ENCODE measurements at regions not wholly inside any gene's neighbourhood (a gene's known extent, or its start where the extent isn't known, plus 50 kb on each side); places are given as distances from the start of the nearest gene placed in this dataset.

DNA sequence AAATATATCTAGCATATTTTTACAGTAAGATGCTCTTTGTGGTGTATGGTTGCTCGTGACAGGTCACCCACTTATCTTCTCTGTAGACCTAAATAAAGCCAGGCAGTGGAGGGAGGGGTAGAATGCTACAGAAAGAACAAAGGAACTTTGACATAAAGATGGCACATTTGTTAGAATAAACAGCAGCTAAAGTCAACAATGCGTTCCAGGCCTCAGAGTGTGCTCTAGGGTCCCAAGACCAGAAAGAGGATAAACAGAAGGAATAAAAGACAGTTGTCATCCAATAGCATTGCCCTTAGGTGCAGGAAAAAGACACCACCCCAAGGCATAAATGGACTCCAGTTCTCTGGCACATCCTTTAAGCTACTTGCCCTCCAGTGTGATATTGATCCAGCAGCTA is 523.0 kb upstream of the CDH11 start:
- CTCF ChIA-PET: interaction anchor here (0.7 kb wide), 1 partner anchor 128 kb away, joined by 3 read pairs; no protein-coding TSS in a partner anchor
- H3K9ac ChIP-seq (ENCODE audit: low read length): no peak overlapping the region
- TF ChIP-seq, protein P1, sequence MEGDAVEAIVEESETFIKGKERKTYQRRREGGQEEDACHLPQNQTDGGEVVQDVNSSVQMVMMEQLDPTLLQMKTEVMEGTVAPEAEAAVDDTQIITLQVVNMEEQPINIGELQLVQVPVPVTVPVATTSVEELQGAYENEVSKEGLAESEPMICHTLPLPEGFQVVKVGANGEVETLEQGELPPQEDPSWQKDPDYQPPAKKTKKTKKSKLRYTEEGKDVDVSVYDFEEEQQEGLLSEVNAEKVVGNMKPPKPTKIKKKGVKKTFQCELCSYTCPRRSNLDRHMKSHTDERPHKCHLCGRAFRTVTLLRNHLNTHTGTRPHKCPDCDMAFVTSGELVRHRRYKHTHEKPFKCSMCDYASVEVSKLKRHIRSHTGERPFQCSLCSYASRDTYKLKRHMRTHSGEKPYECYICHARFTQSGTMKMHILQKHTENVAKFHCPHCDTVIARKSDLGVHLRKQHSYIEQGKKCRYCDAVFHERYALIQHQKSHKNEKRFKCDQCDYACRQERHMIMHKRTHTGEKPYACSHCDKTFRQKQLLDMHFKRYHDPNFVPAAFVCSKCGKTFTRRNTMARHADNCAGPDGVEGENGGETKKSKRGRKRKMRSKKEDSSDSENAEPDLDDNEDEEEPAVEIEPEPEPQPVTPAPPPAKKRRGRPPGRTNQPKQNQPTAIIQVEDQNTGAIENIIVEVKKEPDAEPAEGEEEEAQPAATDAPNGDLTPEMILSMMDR (conservative IDR thresholded peaks at IDR 0.05; ENCODE audit: low read depth, low read length): no peak
- TF ChIP-seq EZH2phosphoT487 (IDR thresholded peaks at IDR 0.05; ENCODE audit: borderline replicate concordance, low read length) (no peak), EZH2 (IDR thresholded peaks at IDR 0.05; ENCODE audit: low read length, unreplicated experiment) (no peak)
- no peak overlapping the region for H3K4me3 ChIP-seq (ENCODE audit: low read length)
- no TSS peak for BruUV-seq (replicated peaks)
- H3K4me1 ChIP-seq (ENCODE audit: insufficient read depth, low read length): no peaks in the 10 kb centered on the region
- H2AFZ ChIP-seq (ENCODE audit: low read length): no peak overlapping the region
- no peaks in the 10 kb centered on the region for H3K9me3 ChIP-seq (ENCODE audit: low read length)
- ATAC-seq: no peak
- no peak overlapping the region for H3K27ac ChIP-seq (ENCODE audit: low read length)
- no peaks in the 10 kb centered on the region for H3K79me2 ChIP-seq (ENCODE audit: low read length)
- no peak overlapping the region for H3K4me2 ChIP-seq (ENCODE audit: low read length)
- no peaks in the 10 kb centered on the region for H3K36me3 ChIP-seq (ENCODE audit: low read depth, low read length)
- H3F3A ChIP-seq (ENCODE audit: low read length, unreplicated experiment): no peaks in the 10 kb centered on the region
- intact Hi-C loops (cut with micrococcal nuclease): no loop called here
- DNase-seq: no peak
- no peaks in the 10 kb centered on the region for H3K27me3 ChIP-seq (ENCODE audit: low read length)
- H4K20me1 ChIP-seq (ENCODE audit: low read length): no peaks in the 10 kb centered on the region
- POLR2A ChIA-PET (ENCODE audit: unreplicated experiment): no interaction called here
- no peaks in the 10 kb centered on the region for H3K9me2 ChIP-seq (replicated peaks; ENCODE audit: low read length)

DNA sequence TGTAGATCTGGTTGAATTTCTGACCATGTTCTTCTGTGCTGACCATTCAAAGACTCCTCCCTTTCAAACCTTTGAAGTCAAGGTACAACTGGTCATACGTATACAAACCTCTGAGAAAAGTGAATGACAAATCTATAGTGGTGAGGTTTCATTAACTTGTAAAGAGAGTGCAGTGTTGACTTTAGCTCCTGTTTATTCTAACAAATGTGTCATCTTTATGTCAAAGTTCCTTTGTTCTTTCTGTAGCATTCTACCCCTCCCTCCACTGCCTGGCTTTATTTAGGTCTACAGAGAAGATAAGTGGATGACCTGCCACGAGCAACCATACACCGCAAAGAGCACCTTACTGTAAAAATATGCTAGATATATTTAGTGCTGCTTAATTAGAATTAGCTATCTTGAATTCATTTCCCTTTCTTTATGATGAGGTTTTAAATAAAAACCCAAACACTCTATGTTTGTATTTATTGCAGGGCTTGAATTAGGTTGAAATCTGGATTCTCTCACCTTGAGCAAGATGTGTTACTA is 520.0 kb upstream of the CDH11 start:
- Histone ChIP-seq H3K9me3 (ENCODE audit: low read length) (no peaks in the 10 kb centered on the region), H3K79me2 (ENCODE audit: low read length) (no peaks in the 10 kb centered on the region), H3K9me2 (replicated peaks; ENCODE audit: low read length) (no peaks in the 10 kb centered on the region), H3K4me2 (ENCODE audit: low read length) (no peak overlapping the region), H4K20me1 (ENCODE audit: low read length) (no peaks in the 10 kb centered on the region), H3K4me3 (ENCODE audit: low read length) (no peak overlapping the region), H3K4me1 (ENCODE audit: insufficient read depth, low read length) (no peaks in the 10 kb centered on the region), H2AFZ (ENCODE audit: low read length) (no peak overlapping the region), H3K27me3 (ENCODE audit: low read length) (no peaks in the 10 kb centered on the region), H3F3A (ENCODE audit: low read length, unreplicated experiment) (no peaks in the 10 kb centered on the region), H3K36me3 (ENCODE audit: low read depth, low read length) (no peaks in the 10 kb centered on the region), H3K9ac (ENCODE audit: low read length) (no peak overlapping the region), H3K27ac (ENCODE audit: low read length) (no peak overlapping the region)
- ChIA-PET CTCF (interaction anchor here (0.8 kb wide), 1 partner anchor 47 kb away, joined by 4 read pairs; no protein-coding TSS in a partner anchor), POLR2A (ENCODE audit: unreplicated experiment) (no interaction called here)
- BruUV-seq (replicated peaks): no TSS peak
- intact Hi-C loops (cut with micrococcal nuclease): no loop called here
- peak; percentile 73 for ATAC-seq
- DNase-seq: no peak
- no peak for TF ChIP-seq EZH2 (IDR thresholded peaks at IDR 0.05; ENCODE audit: low read length, unreplicated experiment)

DNA sequence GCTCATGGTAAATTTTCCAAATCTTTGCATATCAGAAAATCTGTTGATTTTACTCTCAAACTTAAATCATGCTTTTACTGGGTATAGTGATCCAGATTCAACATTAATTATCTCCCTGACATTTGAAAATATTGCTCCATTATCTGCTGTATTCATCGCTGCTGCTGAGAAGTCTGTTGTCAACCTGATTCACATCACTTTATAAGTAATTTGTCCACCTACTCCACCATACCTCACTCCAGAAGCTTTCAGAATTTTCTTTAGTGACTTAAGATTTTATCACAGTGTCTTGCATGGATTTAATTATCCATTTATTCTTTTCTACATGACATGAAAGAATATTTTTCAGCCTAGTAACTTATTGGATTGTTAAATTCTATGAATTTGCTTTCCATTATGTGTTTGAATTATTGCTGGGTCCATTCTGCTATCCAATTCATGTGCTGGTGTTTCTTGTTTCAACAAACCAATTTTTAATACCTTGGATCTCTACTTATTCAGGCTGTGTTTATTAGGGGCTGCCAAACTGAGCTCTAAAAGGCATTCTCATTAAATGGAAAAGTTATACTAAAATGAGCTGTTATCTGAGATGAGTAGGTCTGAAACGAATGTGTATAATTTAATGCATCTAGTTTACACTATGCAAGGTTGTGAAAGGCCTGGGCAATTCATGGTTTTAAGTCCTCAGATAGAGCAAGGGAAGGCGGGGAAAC is 519.3 kb upstream of the CDH11 start:
- CTCF ChIA-PET: no interaction called here

More for the DNA sequence above, 519.3 kb upstream of the CDH11 start:
- H3K4me1 ChIP-seq (ENCODE audit: insufficient read depth, low read length): no peaks in the 10 kb centered on the region
- TF ChIP-seq, protein P1 (conservative IDR thresholded peaks at IDR 0.05; ENCODE audit: low read depth, low read length): no peak
- TF ChIP-seq EZH2 (IDR thresholded peaks at IDR 0.05; ENCODE audit: low read length, unreplicated experiment) (no peak), EZH2phosphoT487 (IDR thresholded peaks at IDR 0.05; ENCODE audit: borderline replicate concordance, low read length) (no peak)
- H3K36me3 ChIP-seq (ENCODE audit: low read depth, low read length): no peaks in the 10 kb centered on the region
- POLR2A ChIA-PET (ENCODE audit: unreplicated experiment): no interaction called here
- H2AFZ ChIP-seq (ENCODE audit: low read length): no peak overlapping the region
- no peak for DNase-seq
- no peaks in the 10 kb centered on the region for H3K9me3 ChIP-seq (ENCODE audit: low read length)
- no peak for ATAC-seq
- no TSS peak for BruUV-seq (replicated peaks)
- no peaks in the 10 kb centered on the region for H3K9me2 ChIP-seq (replicated peaks; ENCODE audit: low read length)
- no peaks in the 10 kb centered on the region for H3K79me2 ChIP-seq (ENCODE audit: low read length)
- H4K20me1 ChIP-seq (ENCODE audit: low read length): no peaks in the 10 kb centered on the region
- H3F3A ChIP-seq (ENCODE audit: low read length, unreplicated experiment): no peaks in the 10 kb centered on the region
- intact Hi-C loops (cut with micrococcal nuclease): no loop called here
- no peak overlapping the region for H3K4me2 ChIP-seq (ENCODE audit: low read length)
- no peak overlapping the region for H3K4me3 ChIP-seq (ENCODE audit: low read length)
- no peak overlapping the region for H3K9ac ChIP-seq (ENCODE audit: low read length)
- no peak overlapping the region for H3K27ac ChIP-seq (ENCODE audit: low read length)
- no peaks in the 10 kb centered on the region for H3K27me3 ChIP-seq (ENCODE audit: low read length)
